HG03571 (cell line): ENCODE measurements at regions not wholly inside any gene's neighbourhood (a gene's known extent, or its start where the extent isn't known, plus 50 kb on each side); places are given as distances from the start of the nearest gene placed in this dataset.
"Not testable (repeated sequence)": the region's sequence is repeated elsewhere in the genome, so short reads cannot be mapped to it uniquely, and the experiment has no call there.

Experiments
- ATAC-seq: cut with Tn5 transposase; IDR thresholded peaks from one replicate; pipeline ENCODE4 v1.9.1; 2021; ENCODE audit not compliant: unreplicated experiment

GRCh38 chr2:111463956-111464355, 343.2 kb downstream of the BCL2L11 start:
- peak; percentile 83 for ATAC-seq

- not testable (repeated sequence) for ATAC-seq
Measured at GRCh38 chr2:111464367-111464766, 343.7 kb downstream of the BCL2L11 start.

- not testable (repeated sequence) for ATAC-seq
Measured at GRCh38 chr2:111465521-111465920, 344.8 kb downstream of the BCL2L11 start.

GRCh38 chr2:111466744-111467143, 346.0 kb downstream of the BCL2L11 start:
- not testable (repeated sequence) for ATAC-seq

- ATAC-seq = not testable (repeated sequence)
Measured at GRCh38 chr2:111470924-111471323, 350.2 kb downstream of the BCL2L11 start.

- not testable (repeated sequence) for ATAC-seq
Measured at GRCh38 chr2:111471791-111472530, 351.2 kb downstream of the BCL2L11 start.

GRCh38 chr2:111472844-111473403, 352.2 kb downstream of the BCL2L11 start:
- not testable (repeated sequence) for ATAC-seq

GRCh38 chr2:111473522-111473921, 352.8 kb downstream of the BCL2L11 start:
- not testable (repeated sequence) for ATAC-seq

GRCh38 chr2:111474198-111474705, 353.5 kb downstream of the BCL2L11 start:
- not testable (repeated sequence) for ATAC-seq

- ATAC-seq = not testable (repeated sequence)
Measured at GRCh38 chr2:111478335-111478734, 357.6 kb downstream of the BCL2L11 start.

GRCh38 chr2:111478871-111479318, 358.2 kb downstream of the BCL2L11 start:
- not testable (repeated sequence) for ATAC-seq

GRCh38 chr2:111480016-111480625, 359.4 kb downstream of the BCL2L11 start:
- not testable (repeated sequence) for ATAC-seq

- not testable (repeated sequence) for ATAC-seq
Measured at GRCh38 chr2:111480633-111481032, 359.9 kb downstream of the BCL2L11 start.

GRCh38 chr2:111481219-111481618, 360.5 kb downstream of the BCL2L11 start:
- not testable (repeated sequence) for ATAC-seq

- ATAC-seq = peak; percentile 74
Measured at GRCh38 chr2:111482987-111483679, 362.4 kb downstream of the BCL2L11 start.

- not testable (repeated sequence) for ATAC-seq
Measured at GRCh38 chr2:111484097-111484496, 363.4 kb downstream of the BCL2L11 start.

- not testable (repeated sequence) for ATAC-seq
Measured at GRCh38 chr2:111485895-111486294, 365.2 kb downstream of the BCL2L11 start.

GRCh38 chr2:111488451-111488850, 367.7 kb downstream of the BCL2L11 start:
- not testable (repeated sequence) for ATAC-seq

- not testable (repeated sequence) for ATAC-seq
Measured at GRCh38 chr2:111489460-111489859, 368.7 kb downstream of the BCL2L11 start.

GRCh38 chr2:111491181-111491580, 370.5 kb downstream of the BCL2L11 start:
- ATAC-seq = not testable (repeated sequence)

- not testable (repeated sequence) for ATAC-seq
Measured at GRCh38 chr2:111491614-111492013, 370.9 kb downstream of the BCL2L11 start.
